Panc1 (cell line): ENCODE measurements at regions not wholly inside any gene's neighbourhood (a gene's known extent, or its start where the extent isn't known, plus 50 kb on each side); places are given as distances from the start of the nearest gene placed in this dataset.

Source experiments
- CTCF ChIP-seq: fragments of 450-650 bp; IDR thresholded peaks from 2 replicates; pipeline ENCODE4 v1.5.1; 2017; ENCODE audit warnings: mild to moderate bottlenecking
- POLR2AphosphoS5 ChIP-seq: IDR thresholded peaks from 2 replicates; pipeline ENCODE4 v1.6.1; 2012; ENCODE audit warnings: mild to moderate bottlenecking, low read depth, low read length, moderate library complexity
- REST ChIP-seq, 2 experiments: IDR thresholded peaks; 2 replicates each; pipeline ENCODE4 v1.6.1; 2011 to 2012; ENCODE audit warnings: low read depth in 2 of 2, control low read depth in 1 of 2, low read length in 1 of 2, mild to moderate bottlenecking in 1 of 2, moderate library complexity in 1 of 2; ENCODE audit not compliant: insufficient read depth in 1 of 2
- SIN3A ChIP-seq: IDR thresholded peaks from 2 replicates; pipeline ENCODE4 v1.6.1; 2012; ENCODE audit warnings: low read depth, mild to moderate bottlenecking, low read length, moderate library complexity, borderline replicate concordance; ENCODE audit not compliant: insufficient read depth

- TF ChIP-seq CTCF: no peak
- no peak for TF ChIP-seq POLR2AphosphoS5
- no peak for TF ChIP-seq REST (IDR thresholded peaks at IDR 0.05; ENCODE audit: insufficient read depth in 1 of 2, low read depth in 2 of 2, low read length in 1 of 2)
- no peak for TF ChIP-seq SIN3A
These were observed 1201.6 kb upstream of the CITED2 start for GRCh38 chr6:140576004-140576555.
